Common myeloid progenitor, CD34-positive (primary cell): ENCODE measurements at regions not wholly inside any gene's neighbourhood (a gene's known extent, or its start where the extent isn't known, plus 50 kb on each side); places are given as distances from the start of the nearest gene placed in this dataset.

Experiments
- CTCF ChIA-PET: fragments of 350-600 bp; sonication (Branson Sonifier 250); formaldehyde crosslinking; loops from one replicate; lab custom pipeline; 2021; ENCODE audit warnings: antibody characterized with exemption; lab: Charles Lee
- POLR2A ChIA-PET: fragments of 350-600 bp; sonication (Branson Sonifier 250); formaldehyde crosslinking; loops from one replicate; lab custom pipeline; 2021; ENCODE audit warnings: antibody characterized with exemption; lab: Charles Lee
- DNase-seq, 3 donors: peaks; one replicate each; pipeline versions ENCODE4 v3.0.0 to v3.0.0-alpha.2; 2013
- H3K27ac ChIP-seq, 2 experiments: 1 replicate in 1 of 2; 2 replicates in 1 of 2; pipeline ENCODE4 v1.7.0; 2013; ENCODE audit warnings: inconsistent platforms in 2 of 2, low read length in 2 of 2, mild to moderate bottlenecking in 2 of 2, low read depth in 1 of 2, moderate library complexity in 1 of 2; ENCODE audit not compliant: severe bottlenecking in 2 of 2, insufficient read depth in 1 of 2, poor library complexity in 1 of 2
- H3K27me3 ChIP-seq, 5 experiments: replicated peaks in 2 of 5; 1 replicate in 3 of 5; 2 replicates in 2 of 5; pipeline versions ENCODE4 v1.6.1 to v1.7.0; 2013; ENCODE audit warnings: low read length in 4 of 5, mild to moderate bottlenecking in 2 of 5, moderate library complexity in 2 of 5, inconsistent platforms in 1 of 5; ENCODE audit not compliant: insufficient read depth in 5 of 5, control insufficient read depth in 4 of 5
- H3K36me3 ChIP-seq, 4 experiments: 1 replicate in 2 of 4; 2 replicates in 2 of 4; pipeline versions ENCODE4 v1.6.1 to v1.7.0; 2013; ENCODE audit warnings: low read length in 3 of 4, control low read depth in 1 of 4, mild to moderate bottlenecking in 1 of 4; ENCODE audit not compliant: control insufficient read depth in 4 of 4, insufficient read depth in 4 of 4
- H3K4me1 ChIP-seq, 4 experiments: 1 replicate in 3 of 4; 2 replicates in 1 of 4; pipeline versions ENCODE4 v1.6.1 to v1.7.1; 2013; ENCODE audit warnings: low read length in 3 of 4, mild to moderate bottlenecking in 3 of 4, control low read depth in 1 of 4, inconsistent platforms in 1 of 4, moderate library complexity in 1 of 4; ENCODE audit not compliant: control insufficient read depth in 4 of 4, insufficient read depth in 4 of 4; ENCODE audit errors: control extremely low read depth in 1 of 4
- H3K4me3 ChIP-seq, 7 experiments: 1 replicate in 4 of 7; 2 replicates in 3 of 7; pipeline versions ENCODE4 v1.5.1 to v1.7.0; 2013; ENCODE audit warnings: mild to moderate bottlenecking in 7 of 7, low read length in 6 of 7, moderate library complexity in 6 of 7, inconsistent platforms in 2 of 7, low read depth in 2 of 7, control low read depth in 1 of 7; ENCODE audit not compliant: insufficient read depth in 4 of 7, control insufficient read depth in 1 of 7; ENCODE audit errors: extremely low read depth in 1 of 7
- H3K9me3 ChIP-seq, 5 experiments: 1 replicate in 4 of 5; 2 replicates in 1 of 5; pipeline versions ENCODE4 v1.6.1 to v1.7.1; 2013; ENCODE audit warnings: low read length in 4 of 5, mild to moderate bottlenecking in 2 of 5, inconsistent platforms in 1 of 5, low read depth in 1 of 5, moderate library complexity in 1 of 5; ENCODE audit not compliant: control insufficient read depth in 4 of 5, insufficient read depth in 2 of 5; ENCODE audit errors: control extremely low read depth in 1 of 5
- WGBS: methylation state at CpG from one replicate; pipeline ENCODE4 v1.1.5; 2013; ENCODE audit not compliant: insufficient coverage; 5-methylcytosine and 5-hydroxymethylcytosine counted together

- no peaks in the 10 kb centered on the region for H3K27me3 ChIP-seq
- no peaks in the 10 kb centered on the region for H3K9me3 ChIP-seq
- no peak for DNase-seq
- ChIA-PET POLR2A (no interaction called here), CTCF (no interaction called here)
- no peaks in the 10 kb centered on the region for H3K4me1 ChIP-seq
- no peak overlapping the region for H3K4me3 ChIP-seq
- WGBS = 89% methylated on average over 1 of the region's 1 CpG
- no peaks in the 10 kb centered on the region for H3K36me3 ChIP-seq
- H3K27ac ChIP-seq = no peak overlapping the region
Observed at GRCh38 chr1:95332754-95333153, 98.7 kb downstream of the RWDD3 start.

GRCh38 chr1:95339377-95339776 is 105.4 kb downstream of the RWDD3 start:
- POLR2A ChIA-PET = no interaction called here
- no peak for DNase-seq
- Histone ChIP-seq H3K27me3 (no peaks in the 10 kb centered on the region), H3K4me1 (no peaks in the 10 kb centered on the region), H3K36me3 (no peaks in the 10 kb centered on the region), H3K27ac (no peak overlapping the region), H3K9me3 (peaks cover 0 to 2% (median 0%) of the 10 kb centered on the region in 5 experiments), H3K4me3 (no peak overlapping the region)
- WGBS = 95% methylated on average over 7 of the region's 9 CpGs
- CTCF ChIA-PET = no interaction called here

GRCh38 chr1:95340061-95340460 is 106.1 kb downstream of the RWDD3 start:
- H3K4me1 ChIP-seq = no peaks in the 10 kb centered on the region
- CTCF ChIA-PET = no interaction called here
- WGBS = no CpG with 5 or more reads among the region's 2 CpGs
- H3K9me3 ChIP-seq = peaks cover 0 to 2% (median 0%) of the 10 kb centered on the region in 5 experiments
- H3K4me3 ChIP-seq = no peak overlapping the region
- no peaks in the 10 kb centered on the region for H3K36me3 ChIP-seq
- POLR2A ChIA-PET = no interaction called here
- DNase-seq = no peak
- no peak overlapping the region for H3K27ac ChIP-seq
- no peaks in the 10 kb centered on the region for H3K27me3 ChIP-seq

GRCh38 chr1:95352767-95353166 is 118.8 kb downstream of the RWDD3 start:
- H3K4me1 ChIP-seq = no peaks in the 10 kb centered on the region
- no peaks in the 10 kb centered on the region for H3K36me3 ChIP-seq
- peak; percentile 7 to 41 (median 33) for DNase-seq
- ChIA-PET CTCF (no interaction called here), POLR2A (no interaction called here)
- no peaks in the 10 kb centered on the region for H3K9me3 ChIP-seq
- no peak overlapping the region for H3K27ac ChIP-seq
- 60% methylated on average over 1 of the region's 2 CpGs for WGBS
- H3K27me3 ChIP-seq = no peaks in the 10 kb centered on the region
- no peak overlapping the region for H3K4me3 ChIP-seq

GRCh38 chr1:95353194-95353593 is 119.2 kb downstream of the RWDD3 start:
- Histone ChIP-seq H3K9me3 (no peaks in the 10 kb centered on the region), H3K4me1 (no peaks in the 10 kb centered on the region), H3K4me3 (no peak overlapping the region), H3K27ac (no peak overlapping the region), H3K27me3 (no peaks in the 10 kb centered on the region), H3K36me3 (no peaks in the 10 kb centered on the region)
- CTCF ChIA-PET = no interaction called here
- no peak for DNase-seq
- POLR2A ChIA-PET = no interaction called here
- WGBS = 80% methylated on average over 1 of the region's 3 CpGs

GRCh38 chr1:95364546-95364945 is 130.5 kb downstream of the RWDD3 start:
- Histone ChIP-seq H3K27me3 (no peaks in the 10 kb centered on the region), H3K36me3 (no peaks in the 10 kb centered on the region), H3K4me3 (no peak overlapping the region), H3K9me3 (no peaks in the 10 kb centered on the region), H3K4me1 (no peaks in the 10 kb centered on the region), H3K27ac (no peak overlapping the region)
- no peak for DNase-seq
- POLR2A ChIA-PET = no interaction called here
- CTCF ChIA-PET = no interaction called here
- 60% methylated on average over 1 of the region's 1 CpG for WGBS

GRCh38 chr1:95366498-95366897 is 132.5 kb downstream of the RWDD3 start:
- Histone ChIP-seq H3K4me1 (no peaks in the 10 kb centered on the region), H3K9me3 (no peaks in the 10 kb centered on the region), H3K36me3 (no peaks in the 10 kb centered on the region), H3K4me3 (no peak overlapping the region), H3K27ac (no peak overlapping the region), H3K27me3 (no peaks in the 10 kb centered on the region)
- POLR2A ChIA-PET = no interaction called here
- no CpG with 5 or more reads among the region's 3 CpGs for WGBS
- CTCF ChIA-PET = no interaction called here
- no peak for DNase-seq
